MG63 (cell line): ENCODE measurements at regions not wholly inside any gene's neighbourhood (a gene's known extent, or its start where the extent isn't known, plus 50 kb on each side); places are given as distances from the start of the nearest gene placed in this dataset.

Experiments
- DNase-seq: peaks from one replicate; pipeline ENCODE4 v3.0.0-alpha.2; 2020
- H3K27me3 ChIP-seq: fragments of 250-450 bp; sonication (Bioruptor Pico); 2 replicates; pipeline ENCODE4 v1.5.1; 2020; ENCODE audit warnings: mild to moderate bottlenecking, moderate library complexity
- H3K36me3 ChIP-seq: fragments of 250-450 bp; sonication (Bioruptor Pico); 2 replicates; pipeline ENCODE4 v1.5.1; 2020; ENCODE audit warnings: mild to moderate bottlenecking, moderate library complexity
- H3K4me3 ChIP-seq: fragments of 250-450 bp; sonication (Bioruptor Pico); 2 replicates; pipeline ENCODE4 v1.5.1; 2020; ENCODE audit warnings: mild to moderate bottlenecking, moderate library complexity
- H3K9me3 ChIP-seq: fragments of 250-450 bp; sonication (Bioruptor Pico); 2 replicates; pipeline ENCODE4 v1.5.1; 2020; ENCODE audit warnings: mild to moderate bottlenecking, moderate library complexity

GRCh38 chr1:208923456-208923855, 660.1 kb upstream of the CAMK1G start:
- DNase-seq: no peak
- Histone ChIP-seq H3K4me3 (no peak overlapping the region), H3K36me3 (no peaks in the 10 kb centered on the region), H3K9me3 (no peaks in the 10 kb centered on the region), H3K27me3 (no peaks in the 10 kb centered on the region)

GRCh38 chr1:208923946-208924720, 659.4 kb upstream of the CAMK1G start:
- no peak for DNase-seq
- no peaks in the 10 kb centered on the region for H3K27me3 ChIP-seq
- no peaks in the 10 kb centered on the region for H3K36me3 ChIP-seq
- no peak overlapping the region for H3K4me3 ChIP-seq
- H3K9me3 ChIP-seq: no peaks in the 10 kb centered on the region

GRCh38 chr1:208924928-208925327, 658.6 kb upstream of the CAMK1G start:
- H3K36me3 ChIP-seq: no peaks in the 10 kb centered on the region
- H3K27me3 ChIP-seq: no peaks in the 10 kb centered on the region
- no peak for DNase-seq
- no peaks in the 10 kb centered on the region for H3K9me3 ChIP-seq
- no peak overlapping the region for H3K4me3 ChIP-seq

GRCh38 chr1:208928349-208929010, 655.0 kb upstream of the CAMK1G start:
- Histone ChIP-seq H3K27me3 (no peaks in the 10 kb centered on the region), H3K36me3 (no peaks in the 10 kb centered on the region), H3K9me3 (no peaks in the 10 kb centered on the region), H3K4me3 (no peak overlapping the region)
- no peak for DNase-seq

- DNase-seq: peak; percentile 76
- H3K9me3 ChIP-seq: no peaks in the 10 kb centered on the region; the same call in 1 of the 2 replicates
- no peaks in the 10 kb centered on the region for H3K36me3 ChIP-seq
- no peaks in the 10 kb centered on the region for H3K27me3 ChIP-seq
- H3K4me3 ChIP-seq: no peak overlapping the region
Measured at GRCh38 chr1:208929575-208929974, 653.9 kb upstream of the CAMK1G start.

GRCh38 chr1:208931936-208932335, 651.6 kb upstream of the CAMK1G start:
- Histone ChIP-seq H3K27me3 (no peaks in the 10 kb centered on the region), H3K36me3 (no peaks in the 10 kb centered on the region), H3K9me3 (no peaks in the 10 kb centered on the region; the same call in 1 of the 2 replicates), H3K4me3 (no peak overlapping the region)
- DNase-seq: no peak

GRCh38 chr1:208933984-208934525, 649.5 kb upstream of the CAMK1G start:
- no peaks in the 10 kb centered on the region for H3K27me3 ChIP-seq
- no peak for DNase-seq
- H3K36me3 ChIP-seq: no peaks in the 10 kb centered on the region
- H3K9me3 ChIP-seq: no peaks in the 10 kb centered on the region; the same call in 1 of the 2 replicates
- no peak overlapping the region for H3K4me3 ChIP-seq

GRCh38 chr1:208934933-208935332, 648.6 kb upstream of the CAMK1G start:
- DNase-seq: no peak
- Histone ChIP-seq H3K36me3 (no peaks in the 10 kb centered on the region), H3K9me3 (no peaks in the 10 kb centered on the region; the same call in 1 of the 2 replicates), H3K27me3 (no peaks in the 10 kb centered on the region), H3K4me3 (no peak overlapping the region)

- Histone ChIP-seq H3K36me3 (no peaks in the 10 kb centered on the region), H3K27me3 (no peaks in the 10 kb centered on the region), H3K4me3 (no peak overlapping the region), H3K9me3 (no peaks in the 10 kb centered on the region; the same call in 1 of the 2 replicates)
- DNase-seq: no peak
Measured at GRCh38 chr1:208935517-208936187, 647.9 kb upstream of the CAMK1G start.

GRCh38 chr1:208939537-208940085, 643.9 kb upstream of the CAMK1G start:
- no peaks in the 10 kb centered on the region for H3K27me3 ChIP-seq
- H3K9me3 ChIP-seq: no peaks in the 10 kb centered on the region
- no peak overlapping the region for H3K4me3 ChIP-seq
- no peaks in the 10 kb centered on the region for H3K36me3 ChIP-seq
- no peak for DNase-seq

GRCh38 chr1:208942394-208943130, 641.0 kb upstream of the CAMK1G start:
- no peaks in the 10 kb centered on the region for H3K9me3 ChIP-seq
- H3K36me3 ChIP-seq: no peaks in the 10 kb centered on the region
- no peak for DNase-seq
- H3K4me3 ChIP-seq: no peak overlapping the region
- no peaks in the 10 kb centered on the region for H3K27me3 ChIP-seq

- Histone ChIP-seq H3K36me3 (no peaks in the 10 kb centered on the region), H3K27me3 (no peaks in the 10 kb centered on the region), H3K4me3 (no peak overlapping the region), H3K9me3 (no peaks in the 10 kb centered on the region)
- DNase-seq: no peak
Measured at GRCh38 chr1:208943291-208943690, 640.2 kb upstream of the CAMK1G start.

- Histone ChIP-seq H3K9me3 (no peaks in the 10 kb centered on the region), H3K27me3 (no peaks in the 10 kb centered on the region), H3K36me3 (no peaks in the 10 kb centered on the region), H3K4me3 (no peak overlapping the region)
- no peak for DNase-seq
Measured at GRCh38 chr1:208944981-208945451, 638.5 kb upstream of the CAMK1G start.

GRCh38 chr1:208950206-208950605, 633.3 kb upstream of the CAMK1G start:
- Histone ChIP-seq H3K36me3 (no peaks in the 10 kb centered on the region), H3K9me3 (no peaks in the 10 kb centered on the region), H3K27me3 (no peaks in the 10 kb centered on the region), H3K4me3 (no peak overlapping the region)
- no peak for DNase-seq

- Histone ChIP-seq H3K27me3 (no peaks in the 10 kb centered on the region), H3K4me3 (no peak overlapping the region), H3K9me3 (no peaks in the 10 kb centered on the region), H3K36me3 (no peaks in the 10 kb centered on the region)
- DNase-seq: no peak
Measured at GRCh38 chr1:208951026-208951525, 632.4 kb upstream of the CAMK1G start.

GRCh38 chr1:208951908-208952307, 631.6 kb upstream of the CAMK1G start:
- Histone ChIP-seq H3K27me3 (no peaks in the 10 kb centered on the region), H3K9me3 (no peaks in the 10 kb centered on the region), H3K36me3 (no peaks in the 10 kb centered on the region), H3K4me3 (no peak overlapping the region)
- peak; percentile 1 for DNase-seq
